ENCODE measurements at regions not wholly inside any gene's neighbourhood (a gene's known extent, or its start where the extent isn't known, plus 50 kb on each side); places are given as distances from the start of the nearest gene placed in this dataset.

DNA sequence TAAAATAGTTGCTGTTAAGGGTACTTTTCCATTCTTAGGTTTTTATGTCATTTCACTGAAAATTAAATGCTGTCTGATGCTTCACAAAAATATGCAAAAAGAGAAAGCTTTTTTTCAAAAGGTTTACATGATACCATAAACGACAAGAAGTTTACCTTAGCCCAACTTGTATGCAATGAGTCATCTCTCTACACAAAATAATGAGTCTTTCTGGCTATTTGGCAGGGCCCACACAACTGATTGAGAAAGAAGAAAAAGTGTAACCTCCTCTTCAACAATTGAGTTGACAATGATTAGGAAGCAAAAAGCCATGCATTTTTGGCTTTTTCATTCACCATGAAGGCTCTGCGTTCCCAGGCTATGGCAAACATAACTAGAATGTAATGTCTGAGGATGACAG is 165.4 kb upstream of the CPNE8 start:
- intact Hi-C loops (cut with micrococcal nuclease; ENCODE audit: unreplicated experiment) = no loop called here
- ChIA-PET CTCF (no interaction called here), POLR2A (ENCODE audit: unreplicated experiment) (no interaction called here)
- H4K20me1 ChIP-seq (ENCODE audit: insufficient read depth) = no peaks in the 10 kb centered on the region
- H3K4me1 ChIP-seq (replicated peaks; ENCODE audit: insufficient read depth) = peaks cover 10% of the 10 kb centered on the region; the same call in 1 of the 2 replicates
- no peak overlapping the region for H3K27ac ChIP-seq
- no peak for DNase-seq
- no peaks in the 10 kb centered on the region for H3K36me3 ChIP-seq (ENCODE audit: low read depth)
- no peaks in the 10 kb centered on the region for H3K9me2 ChIP-seq (ENCODE audit: insufficient read depth)
- no peaks in the 10 kb centered on the region for H3K27me3 ChIP-seq (ENCODE audit: insufficient read depth, low read depth)
- H3K9me3 ChIP-seq (ENCODE audit: insufficient read depth, low read depth) = 0 out of 2 replicates have a peak, but pooled peaks cover 4% of the 10 kb centered on the region
- H3K4me3 ChIP-seq = no peak overlapping the region
- no peaks in the 10 kb centered on the region for H3F3A ChIP-seq (ENCODE audit: insufficient read depth, low read depth)
- H3K79me2 ChIP-seq (ENCODE audit: low read depth) = no peaks in the 10 kb centered on the region
- H3K4me2 ChIP-seq = peak overlapping the region; percentile 3; the same call in 1 of the 2 replicates
- BruUV-seq (replicated peaks) = no TSS peak
- 0 out of 2 replicates have a peak overlapping the region, but pooled peaks have one; percentile 58 for H2AFZ ChIP-seq
- TF ChIP-seq EZH2 (IDR thresholded peaks at IDR 0.05; ENCODE audit: low read depth) = no peak
- TF ChIP-seq, protein P1, sequence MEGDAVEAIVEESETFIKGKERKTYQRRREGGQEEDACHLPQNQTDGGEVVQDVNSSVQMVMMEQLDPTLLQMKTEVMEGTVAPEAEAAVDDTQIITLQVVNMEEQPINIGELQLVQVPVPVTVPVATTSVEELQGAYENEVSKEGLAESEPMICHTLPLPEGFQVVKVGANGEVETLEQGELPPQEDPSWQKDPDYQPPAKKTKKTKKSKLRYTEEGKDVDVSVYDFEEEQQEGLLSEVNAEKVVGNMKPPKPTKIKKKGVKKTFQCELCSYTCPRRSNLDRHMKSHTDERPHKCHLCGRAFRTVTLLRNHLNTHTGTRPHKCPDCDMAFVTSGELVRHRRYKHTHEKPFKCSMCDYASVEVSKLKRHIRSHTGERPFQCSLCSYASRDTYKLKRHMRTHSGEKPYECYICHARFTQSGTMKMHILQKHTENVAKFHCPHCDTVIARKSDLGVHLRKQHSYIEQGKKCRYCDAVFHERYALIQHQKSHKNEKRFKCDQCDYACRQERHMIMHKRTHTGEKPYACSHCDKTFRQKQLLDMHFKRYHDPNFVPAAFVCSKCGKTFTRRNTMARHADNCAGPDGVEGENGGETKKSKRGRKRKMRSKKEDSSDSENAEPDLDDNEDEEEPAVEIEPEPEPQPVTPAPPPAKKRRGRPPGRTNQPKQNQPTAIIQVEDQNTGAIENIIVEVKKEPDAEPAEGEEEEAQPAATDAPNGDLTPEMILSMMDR (conservative IDR thresholded peaks at IDR 0.05) = no peak

DNA sequence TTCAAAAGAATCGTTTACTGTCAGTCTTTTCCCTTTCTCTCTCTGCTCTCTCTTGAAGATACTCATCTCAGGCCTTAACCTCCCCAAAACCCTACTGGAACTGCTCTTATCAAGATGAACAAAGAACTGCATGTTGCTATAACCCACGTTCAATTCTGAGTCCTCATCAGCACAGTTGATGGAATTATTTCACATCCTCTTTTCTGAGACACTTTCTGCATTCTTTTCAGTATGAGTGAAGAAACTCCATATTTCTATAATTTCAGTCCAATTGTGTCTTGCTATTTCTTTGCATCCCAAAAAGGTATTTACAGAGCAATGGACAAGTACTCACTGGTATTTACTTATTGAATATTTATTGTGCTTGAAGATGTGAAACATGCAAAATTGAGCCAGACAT is 160.1 kb upstream of the CPNE8 start:
- Histone ChIP-seq H3K36me3 (ENCODE audit: low read depth) (no peaks in the 10 kb centered on the region), H2AFZ (peak overlapping the region; percentile 39; the same call in 1 of the 2 replicates), H3K4me1 (replicated peaks; ENCODE audit: insufficient read depth) (peaks cover 2% of the 10 kb centered on the region; the same call in 1 of the 2 replicates), H3K4me3 (no peak overlapping the region), H3K27me3 (ENCODE audit: insufficient read depth, low read depth) (no peaks in the 10 kb centered on the region), H3F3A (ENCODE audit: insufficient read depth, low read depth) (no peaks in the 10 kb centered on the region), H3K9me3 (ENCODE audit: insufficient read depth, low read depth) (no peaks in the 10 kb centered on the region), H3K4me2 (no peak overlapping the region), H3K27ac (no peak overlapping the region), H4K20me1 (ENCODE audit: insufficient read depth) (no peaks in the 10 kb centered on the region), H3K9me2 (ENCODE audit: insufficient read depth) (0 out of 2 replicates have a peak, but pooled peaks cover 6% of the 10 kb centered on the region), H3K79me2 (ENCODE audit: low read depth) (no peaks in the 10 kb centered on the region)
- CTCF ChIA-PET = no interaction called here
- TF ChIP-seq EZH2 (IDR thresholded peaks at IDR 0.05; ENCODE audit: low read depth) = no peak
- TF ChIP-seq, protein P1 (conservative IDR thresholded peaks at IDR 0.05) = no peak
- no TSS peak for BruUV-seq (replicated peaks)
- no peak for DNase-seq
- POLR2A ChIA-PET (ENCODE audit: unreplicated experiment) = no interaction called here
- intact Hi-C loops (cut with micrococcal nuclease; ENCODE audit: unreplicated experiment) = no loop called here

DNA sequence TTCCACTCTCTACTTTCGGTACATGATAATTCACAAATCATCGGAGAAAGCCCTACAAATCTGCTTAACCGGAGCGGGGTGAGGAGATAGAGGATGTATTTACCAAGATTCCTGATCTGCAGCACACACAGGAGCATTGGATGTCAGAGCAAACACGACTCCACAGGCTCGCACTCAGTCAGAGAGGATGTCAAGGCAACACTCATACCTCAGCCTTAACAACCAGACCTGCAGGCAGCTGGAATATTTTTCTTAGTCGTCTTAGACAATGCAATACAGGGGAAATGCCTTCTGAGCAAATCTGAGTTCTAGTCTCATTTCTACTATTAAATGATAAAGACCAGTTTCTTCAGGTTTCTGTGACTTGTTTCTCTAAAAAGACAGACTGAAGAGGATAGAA is 159.3 kb upstream of the CPNE8 start:
- H3K4me1 ChIP-seq (replicated peaks; ENCODE audit: insufficient read depth) = no peaks in the 10 kb centered on the region
- intact Hi-C loops (cut with micrococcal nuclease; ENCODE audit: unreplicated experiment) = no loop called here
- TF ChIP-seq, protein P1 (conservative IDR thresholded peaks at IDR 0.05) = no peak
- TF ChIP-seq EZH2 (IDR thresholded peaks at IDR 0.05; ENCODE audit: low read depth) = no peak
- H3K4me3 ChIP-seq = no peak overlapping the region
- H3K4me2 ChIP-seq = no peak overlapping the region
- 0 out of 2 replicates have a peak, but pooled peaks cover 6% of the 10 kb centered on the region for H3K9me2 ChIP-seq (ENCODE audit: insufficient read depth)
- no peak overlapping the region for H3K27ac ChIP-seq
- no peaks in the 10 kb centered on the region for H3K36me3 ChIP-seq (ENCODE audit: low read depth)
- 0 out of 2 replicates have a peak overlapping the region, but pooled peaks have one; percentile 6 for H2AFZ ChIP-seq
- ChIA-PET POLR2A (ENCODE audit: unreplicated experiment) (no interaction called here), CTCF (no interaction called here)
- no peaks in the 10 kb centered on the region for H4K20me1 ChIP-seq (ENCODE audit: insufficient read depth)
- no TSS peak for BruUV-seq (replicated peaks)
- H3K27me3 ChIP-seq (ENCODE audit: insufficient read depth, low read depth) = no peaks in the 10 kb centered on the region
- DNase-seq = no peak
- H3K79me2 ChIP-seq (ENCODE audit: low read depth) = no peaks in the 10 kb centered on the region
- H3K9me3 ChIP-seq (ENCODE audit: insufficient read depth, low read depth) = no peaks in the 10 kb centered on the region
- H3F3A ChIP-seq (ENCODE audit: insufficient read depth, low read depth) = no peaks in the 10 kb centered on the region
